ENCODE measurements at regions not wholly inside any gene's neighbourhood (a gene's known extent, or its start where the extent isn't known, plus 50 kb on each side); places are given as distances from the start of the nearest gene placed in this dataset.
A peak's percentile ranks its signal among the peaks of the same experiment; 100 is the strongest.

- no peak for DNase-seq
Measured at GRCh38 chr4:14465057-14465456, 537.2 kb upstream of the CPEB2 start.

DNA sequence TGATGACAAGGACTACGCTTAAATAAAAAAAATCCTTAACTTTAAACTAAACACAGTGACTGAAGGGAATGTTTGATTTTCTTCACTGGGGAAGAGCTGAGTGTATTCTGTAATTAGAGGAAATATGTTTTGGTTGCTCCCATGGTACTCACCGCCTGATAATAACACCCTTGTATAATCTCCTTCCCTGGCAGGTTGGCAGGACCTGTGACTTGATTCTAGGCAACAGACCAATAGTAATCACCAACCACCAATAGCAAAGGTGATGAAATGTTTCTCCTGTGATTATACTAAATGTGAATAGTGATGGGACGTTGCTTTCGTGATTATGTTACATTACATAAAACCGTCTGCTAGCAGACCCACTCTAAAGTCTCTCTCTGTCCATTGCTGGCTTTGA is 536.8 kb upstream of the CPEB2 start:
- DNase-seq = no peak

DNA sequence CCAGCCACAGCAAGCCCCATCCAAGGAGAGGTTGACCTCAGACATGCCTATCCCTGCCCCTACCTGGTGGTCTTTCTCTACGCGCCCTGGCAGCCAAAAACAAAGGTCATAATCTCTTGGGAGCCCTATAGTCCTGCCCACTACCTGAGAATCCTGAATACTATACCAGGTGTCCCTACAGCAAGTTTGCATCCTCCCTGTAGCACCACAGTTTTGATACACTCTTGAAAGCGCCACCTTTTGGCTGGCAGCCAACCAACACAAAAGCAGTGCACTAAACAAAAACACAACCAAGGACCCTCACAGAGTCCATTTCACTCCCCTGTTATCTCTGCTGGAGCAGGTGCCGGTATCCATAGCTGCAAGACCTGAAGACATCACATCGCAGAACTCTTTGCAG is 523.8 kb upstream of the CPEB2 start:
- DNase-seq = no peak

DNA sequence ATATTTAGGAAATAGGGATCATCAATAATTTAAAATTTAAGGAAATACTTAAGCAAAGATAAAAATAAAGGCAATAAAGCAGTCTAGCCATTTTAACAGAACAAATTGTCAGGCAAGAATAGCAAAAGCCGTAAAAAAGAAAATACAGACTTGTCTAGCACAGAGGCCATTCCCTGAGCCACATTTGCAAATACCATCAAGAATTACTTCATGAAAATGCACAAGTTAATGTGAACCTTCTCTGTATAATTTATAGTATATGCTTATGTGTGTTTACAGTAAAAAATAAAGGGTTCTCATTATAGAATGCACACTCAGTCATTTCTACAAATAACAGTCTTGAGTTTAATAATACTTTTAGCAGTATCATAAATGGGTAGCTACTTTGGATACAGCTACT is 505.9 kb upstream of the CPEB2 start:
- no peak for DNase-seq

DNA sequence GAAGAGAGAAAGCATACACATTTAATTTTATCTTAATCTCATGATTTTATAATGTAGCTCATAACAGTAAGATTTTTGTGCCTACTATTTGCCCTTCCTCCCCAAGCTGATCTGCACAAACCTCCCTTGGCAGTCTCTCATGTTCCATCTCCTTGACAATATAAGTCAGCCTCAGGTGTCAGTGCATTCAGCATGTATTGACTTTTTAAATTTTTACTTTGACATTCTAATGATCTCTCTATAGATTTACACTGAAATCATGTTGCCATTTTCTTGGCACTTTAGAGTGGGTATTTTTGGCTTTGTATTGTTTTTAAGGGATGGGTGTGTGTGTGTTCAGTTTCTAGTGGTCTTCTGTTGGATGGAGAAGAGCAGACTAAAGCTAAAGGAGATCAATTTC is 505.3 kb upstream of the CPEB2 start:
- no peak for DNase-seq

GRCh38 chr4:14504162-14504561 is 498.1 kb upstream of the CPEB2 start:
- DNase-seq = no peak

DNA sequence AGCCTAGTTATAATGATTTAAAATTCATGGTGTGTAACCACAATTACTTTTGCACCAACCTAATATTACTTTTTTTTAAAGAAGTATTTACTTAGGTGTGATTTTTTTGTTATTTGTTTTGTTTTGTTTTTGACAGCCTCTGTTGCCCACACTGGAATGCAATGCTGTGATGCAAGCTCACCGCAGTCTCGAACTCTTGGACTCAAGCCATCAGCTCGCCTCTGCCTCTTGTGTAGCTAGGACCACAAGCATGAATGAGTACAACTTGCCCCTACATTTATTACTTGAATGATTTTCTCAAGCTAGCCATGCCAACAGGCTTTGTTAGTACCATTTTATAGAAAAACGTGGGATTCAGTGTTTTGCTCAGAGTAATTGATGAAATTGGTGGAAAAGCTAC is 488.8 kb upstream of the CPEB2 start:
- DNase-seq = no peak

DNA sequence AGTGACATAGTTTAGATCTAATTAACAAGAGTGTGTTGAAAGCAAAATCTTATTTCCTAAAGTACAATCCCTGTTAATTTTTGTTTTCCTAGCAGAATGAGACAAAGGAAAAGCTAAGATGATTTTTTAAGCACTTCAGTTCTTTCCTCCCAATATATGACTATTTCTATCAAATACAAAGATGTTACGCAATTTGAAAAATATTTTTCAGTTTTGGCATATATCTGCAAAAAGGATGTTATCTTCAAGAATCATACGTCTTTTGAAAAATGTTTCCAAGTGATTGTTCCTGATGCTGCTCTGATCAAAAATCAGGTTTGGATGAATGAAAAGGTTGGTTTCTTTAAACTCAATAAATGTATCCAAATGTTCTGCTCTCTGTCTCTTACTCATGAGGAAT is 486.7 kb upstream of the CPEB2 start:
- no peak for DNase-seq

DNA sequence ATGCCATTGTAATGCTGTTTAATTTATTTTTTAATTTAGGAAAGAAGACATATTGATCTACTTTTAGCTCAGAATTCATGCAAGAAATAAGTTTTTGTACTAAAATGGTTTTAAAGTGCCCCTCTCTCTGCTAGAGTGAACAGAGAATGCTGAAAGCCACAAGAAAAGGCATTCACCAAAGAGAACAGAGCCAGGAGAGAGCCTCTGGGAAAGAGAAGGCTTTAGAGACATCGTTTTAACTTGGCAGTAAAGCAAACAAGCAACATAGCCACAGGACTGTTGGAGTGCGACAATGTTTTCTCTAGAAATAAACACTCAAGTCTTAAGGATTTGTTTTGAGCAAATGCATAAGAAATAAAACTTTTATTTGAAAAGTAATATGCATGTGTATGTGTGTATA is 484.1 kb upstream of the CPEB2 start:
- no peak for DNase-seq

GRCh38 chr4:14520171-14520570 is 482.1 kb upstream of the CPEB2 start:
- DNase-seq = peak; percentile 2

GRCh38 chr4:14524276-14524675 is 478.0 kb upstream of the CPEB2 start:
- peak; percentile 19 for DNase-seq

GRCh38 chr4:14528918-14529317 is 473.4 kb upstream of the CPEB2 start:
- DNase-seq = peak; percentile 54

DNA sequence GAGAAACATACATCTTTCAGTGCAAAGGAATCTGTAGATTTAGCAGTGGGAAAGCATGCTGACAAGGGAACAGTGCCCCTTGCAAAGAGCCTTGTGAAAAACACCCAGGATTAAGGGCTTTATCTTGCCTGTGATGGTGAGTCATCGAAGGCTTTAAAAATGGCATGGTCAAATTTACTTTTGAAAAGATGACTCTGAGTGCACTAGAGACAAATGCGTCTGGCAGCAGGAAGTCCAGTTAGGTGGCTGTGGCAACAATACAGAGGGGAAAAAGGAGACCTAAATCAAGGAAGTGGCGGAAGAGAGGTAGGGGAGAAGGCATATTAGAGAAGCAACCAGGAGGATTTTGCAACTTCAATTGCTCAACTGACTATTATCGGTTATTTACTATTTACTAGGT is 472.6 kb upstream of the CPEB2 start:
- DNase-seq = peak; percentile 70

DNA sequence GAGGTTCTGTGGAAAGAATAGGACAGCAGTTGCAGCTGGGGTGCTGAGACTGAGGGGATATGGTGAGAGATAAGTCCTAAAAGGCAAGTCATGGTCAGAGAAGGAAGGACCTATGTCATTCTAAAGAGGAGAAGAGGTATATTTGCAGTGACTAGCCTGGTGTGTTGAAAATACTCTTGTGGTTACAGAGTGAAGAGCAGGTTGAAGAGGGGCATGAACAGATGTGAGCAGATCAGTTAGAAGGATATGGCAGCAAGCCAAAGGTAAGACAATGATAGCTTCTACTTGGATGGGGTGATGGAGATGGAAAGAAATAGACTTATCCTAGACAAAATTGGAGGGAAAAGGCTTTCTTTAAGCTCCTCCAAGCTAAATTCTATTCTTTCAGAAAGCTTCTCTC is 469.8 kb upstream of the CPEB2 start:
- DNase-seq = no peak

- peak; percentile 15 for DNase-seq
Measured at GRCh38 chr4:14539246-14539645, 463.0 kb upstream of the CPEB2 start.

DNA sequence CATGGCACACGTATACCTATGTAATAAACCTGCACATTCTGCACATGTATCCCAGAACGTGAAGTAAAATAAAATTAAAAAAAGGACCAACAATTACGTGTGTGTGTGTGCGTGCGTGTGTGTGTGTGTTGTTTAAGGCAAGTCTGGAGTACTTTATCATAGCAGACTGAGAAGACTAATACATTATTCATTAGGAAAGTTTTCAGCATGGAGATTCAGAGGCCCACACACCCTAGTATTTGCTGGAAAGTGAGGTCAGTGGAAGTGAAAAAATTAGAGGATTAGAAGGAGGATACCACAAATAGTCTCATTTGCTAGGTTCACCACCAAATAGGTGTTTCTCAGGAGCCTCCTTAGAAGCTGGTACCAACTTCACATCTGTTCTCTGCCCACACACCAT is 457.1 kb upstream of the CPEB2 start:
- no peak for DNase-seq

GRCh38 chr4:14545807-14546206 is 456.5 kb upstream of the CPEB2 start:
- DNase-seq = no peak

DNA sequence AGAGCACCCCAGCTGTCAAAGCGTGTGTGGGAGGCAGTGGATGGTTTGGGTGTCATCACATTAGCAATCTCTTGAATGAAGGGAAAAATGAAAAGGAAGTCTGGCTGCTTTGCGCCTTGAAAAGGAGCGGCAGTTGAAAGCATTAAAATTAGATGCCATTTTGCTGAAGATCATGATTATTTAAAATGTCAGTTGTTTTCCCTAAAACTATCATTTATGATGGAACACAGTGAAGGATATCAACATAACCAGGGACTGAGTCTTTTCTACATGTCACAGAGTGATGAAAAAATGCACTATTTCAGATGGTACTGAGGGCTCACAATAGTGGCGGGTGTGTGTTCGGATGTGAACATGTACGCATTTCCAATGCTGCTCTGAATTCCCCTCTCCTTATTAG is 450.2 kb upstream of the CPEB2 start:
- no peak for DNase-seq

DNA sequence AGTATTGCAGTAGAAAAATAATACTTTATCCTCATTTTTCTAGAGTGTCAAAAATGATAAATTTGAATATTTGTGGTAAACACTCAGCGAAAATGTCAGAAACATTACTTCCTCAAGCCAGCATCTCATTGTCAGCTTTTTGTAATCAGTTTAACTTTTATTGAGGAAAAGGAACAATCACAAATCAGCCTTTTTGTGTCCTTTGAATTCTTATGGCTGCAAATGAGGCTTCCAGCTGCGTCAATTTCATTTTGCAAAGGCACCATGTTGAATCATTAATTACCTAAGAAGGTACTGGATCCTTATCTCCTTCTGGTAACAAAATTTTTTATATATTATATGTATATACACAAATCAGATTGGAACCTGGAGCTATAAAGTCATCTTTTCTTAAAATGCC is 442.6 kb upstream of the CPEB2 start:
- DNase-seq = no peak

GRCh38 chr4:14560577-14560976 is 441.7 kb upstream of the CPEB2 start:
- no peak for DNase-seq

- DNase-seq = no peak
Measured at GRCh38 chr4:14562901-14563300, 439.4 kb upstream of the CPEB2 start.

DNA sequence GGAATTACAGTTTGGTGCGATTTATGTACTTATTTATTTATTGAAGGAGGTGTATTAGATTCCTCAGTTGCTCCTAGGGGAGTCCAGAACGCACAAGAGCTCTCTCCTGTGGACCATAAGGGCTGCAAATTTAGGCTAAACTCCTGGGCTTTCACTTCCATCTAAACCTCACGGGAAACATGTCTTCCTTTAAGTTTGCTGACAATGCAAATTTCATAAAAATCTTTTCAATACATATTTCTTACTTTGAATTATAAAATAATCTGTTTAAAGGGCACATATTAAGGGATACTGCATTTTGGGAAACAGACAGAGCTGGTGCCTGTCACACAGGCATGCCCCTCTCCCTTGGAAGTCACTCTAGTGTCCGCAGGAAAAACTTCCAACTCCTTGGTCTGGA is 438.0 kb upstream of the CPEB2 start:
- DNase-seq = no peak

- peak; percentile 64 for DNase-seq
Measured at GRCh38 chr4:14566518-14566917, 435.8 kb upstream of the CPEB2 start.

DNA sequence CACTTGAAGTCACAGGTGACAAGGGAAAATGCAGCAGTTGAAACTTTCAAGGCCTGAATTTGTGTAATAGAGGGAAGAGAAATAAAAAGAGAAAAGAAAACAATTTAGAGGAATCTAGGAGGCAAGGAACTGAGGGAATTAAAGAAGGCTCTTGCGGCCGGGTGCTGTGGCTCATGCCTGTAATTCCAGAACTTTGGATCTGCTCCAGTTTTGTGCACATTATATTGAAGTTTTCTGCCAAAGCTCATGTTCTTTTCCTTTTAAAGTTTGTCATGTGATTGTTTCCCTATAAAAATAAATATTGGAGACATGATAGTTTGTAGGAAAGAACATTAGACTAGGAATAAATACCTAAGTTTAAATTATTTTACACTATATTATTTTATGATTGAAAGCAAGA is 433.9 kb upstream of the CPEB2 start:
- peak; percentile 64 for DNase-seq

GRCh38 chr4:14575289-14575688 is 427.0 kb upstream of the CPEB2 start:
- no peak for DNase-seq

DNA sequence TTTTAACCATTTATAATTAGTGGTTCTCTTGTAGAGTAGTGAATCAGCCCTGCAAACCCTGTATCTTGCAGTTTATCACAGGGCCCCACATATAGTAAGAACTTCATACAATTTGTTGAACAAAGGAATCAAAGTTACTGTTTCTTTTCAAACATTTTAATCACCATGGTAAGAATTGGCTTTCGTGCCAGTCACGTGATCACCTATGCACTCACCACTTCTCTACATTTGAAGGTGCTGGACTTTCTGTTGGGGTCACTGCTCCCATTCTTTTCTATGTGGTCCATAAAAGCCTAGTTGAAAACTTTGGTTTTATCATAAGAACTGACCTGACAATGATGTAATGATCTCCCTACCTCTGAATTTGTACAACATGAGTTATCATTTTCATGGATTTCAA is 426.4 kb upstream of the CPEB2 start:
- DNase-seq = no peak

Data from fibroblast of skin of back (primary cell).